ENCODE measurements at regions not wholly inside any gene's neighbourhood (a gene's known extent, or its start where the extent isn't known, plus 50 kb on each side); places are given as distances from the start of the nearest gene placed in this dataset.

- no peak for TF ChIP-seq CTCF (IDR thresholded peaks at IDR 0.05)
- no peak for TF ChIP-seq POLR2A (IDR thresholded peaks at IDR 0.05)
Observed at GRCh38 chr1:238998577-238998976, 387.8 kb upstream of the CHRM3 start.
